ENCODE measurements at regions not wholly inside any gene's neighbourhood (a gene's known extent, or its start where the extent isn't known, plus 50 kb on each side); places are given as distances from the start of the nearest gene placed in this dataset.

DNA sequence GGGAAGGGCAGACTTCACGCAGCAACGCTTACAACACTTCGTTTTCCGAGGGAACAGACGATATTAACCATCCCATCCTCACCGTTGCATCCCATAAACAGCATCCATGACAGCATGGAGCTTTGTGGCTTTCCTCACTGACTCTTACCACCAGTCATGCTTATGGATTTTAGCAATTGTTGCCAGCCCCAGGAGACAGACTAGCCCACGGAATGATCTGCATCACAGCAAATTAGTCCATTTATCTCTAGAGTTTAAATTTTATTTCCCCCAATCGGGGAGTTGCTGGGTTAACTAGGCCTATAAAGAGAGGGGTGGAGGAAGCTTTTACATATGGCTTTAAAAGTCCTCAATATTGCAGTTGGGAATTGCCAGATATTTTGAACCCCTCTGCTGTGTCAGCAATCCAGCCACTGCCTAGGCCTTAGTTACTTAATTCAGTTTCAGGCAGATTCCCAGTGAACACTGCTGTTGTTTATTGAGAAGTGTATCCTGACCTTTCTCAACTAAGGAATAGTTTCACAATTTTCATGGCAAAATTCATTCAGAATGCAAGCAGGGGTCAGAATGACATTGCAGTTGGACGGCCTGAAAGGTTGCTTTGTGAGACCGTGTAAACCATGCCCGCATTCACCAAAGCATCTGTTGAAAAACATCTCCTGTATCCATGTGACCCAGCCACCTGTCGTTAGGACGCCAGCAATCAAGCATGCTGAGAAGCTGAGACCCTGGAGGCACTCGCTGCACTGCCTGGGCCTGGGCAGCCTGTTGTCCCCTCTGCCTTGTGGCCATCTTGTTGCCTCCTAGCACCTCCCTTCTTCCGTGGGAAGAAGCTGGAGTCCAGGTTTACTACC lies 397.4 kb upstream of the TPM1 start:
- intact Hi-C loops (cut with micrococcal nuclease; ENCODE audit: unreplicated experiment) = no loop called here
- no peaks in the 10 kb centered on the region for H3K36me3 ChIP-seq (ENCODE audit: insufficient read depth, low read length, poor library complexity, severe bottlenecking)
- no peaks in the 10 kb centered on the region for H3K9me3 ChIP-seq (ENCODE audit: low read depth, low read length, poor library complexity, severe bottlenecking)
- BruUV-seq (replicated peaks) = no TSS peak
- H3K27me3 ChIP-seq (replicated peaks; ENCODE audit: insufficient read depth, low read depth, low read length, poor library complexity) = no peaks in the 10 kb centered on the region
- no peak overlapping the region for H3K4me3 ChIP-seq (ENCODE audit: low read depth, low read length, poor library complexity, severe bottlenecking)
- TF ChIP-seq CTCF (conservative IDR thresholded peaks at IDR 0.05; ENCODE audit: low read depth, low read length) (no peak), EZH2 (IDR thresholded peaks at IDR 0.05; ENCODE audit: borderline replicate concordance, low read depth, low read length, poor library complexity, severe bottlenecking) (no peak)
- CTCF ChIA-PET = no interaction called here
- POLR2A ChIA-PET (ENCODE audit: low non-redundant PET) = no interaction called here
- H3K27ac ChIP-seq (ENCODE audit: low read depth, low read length, poor library complexity, severe bottlenecking) = no peak overlapping the region
- H3K4me1 ChIP-seq (ENCODE audit: insufficient read depth, low read length, poor library complexity, severe bottlenecking) = no peaks in the 10 kb centered on the region
- no peak for DNase-seq (ENCODE audit: low spot score)

- no peak overlapping the region for H3K4me3 ChIP-seq (ENCODE audit: low read depth, low read length, poor library complexity, severe bottlenecking)
- no peaks in the 10 kb centered on the region for H3K4me1 ChIP-seq (ENCODE audit: insufficient read depth, low read length, poor library complexity, severe bottlenecking)
- H3K9me3 ChIP-seq (ENCODE audit: low read depth, low read length, poor library complexity, severe bottlenecking) = no peaks in the 10 kb centered on the region
- DNase-seq (ENCODE audit: low spot score) = peak; percentile 10
- H3K36me3 ChIP-seq (ENCODE audit: insufficient read depth, low read length, poor library complexity, severe bottlenecking) = no peaks in the 10 kb centered on the region
- intact Hi-C loops (cut with micrococcal nuclease; ENCODE audit: unreplicated experiment) = no loop called here
- BruUV-seq (replicated peaks) = no TSS peak
- TF ChIP-seq EZH2 (IDR thresholded peaks at IDR 0.05; ENCODE audit: borderline replicate concordance, low read depth, low read length, poor library complexity, severe bottlenecking) = no peak
- TF ChIP-seq CTCF (conservative IDR thresholded peaks at IDR 0.05; ENCODE audit: low read depth, low read length) = no peak
- ChIA-PET POLR2A (ENCODE audit: low non-redundant PET) (no interaction called here), CTCF (no interaction called here)
- H3K27ac ChIP-seq (ENCODE audit: low read depth, low read length, poor library complexity, severe bottlenecking) = no peak overlapping the region
- no peaks in the 10 kb centered on the region for H3K27me3 ChIP-seq (replicated peaks; ENCODE audit: insufficient read depth, low read depth, low read length, poor library complexity)
Observed at GRCh38 chr15:62647202-62647842, 395.2 kb upstream of the TPM1 start.

DNA sequence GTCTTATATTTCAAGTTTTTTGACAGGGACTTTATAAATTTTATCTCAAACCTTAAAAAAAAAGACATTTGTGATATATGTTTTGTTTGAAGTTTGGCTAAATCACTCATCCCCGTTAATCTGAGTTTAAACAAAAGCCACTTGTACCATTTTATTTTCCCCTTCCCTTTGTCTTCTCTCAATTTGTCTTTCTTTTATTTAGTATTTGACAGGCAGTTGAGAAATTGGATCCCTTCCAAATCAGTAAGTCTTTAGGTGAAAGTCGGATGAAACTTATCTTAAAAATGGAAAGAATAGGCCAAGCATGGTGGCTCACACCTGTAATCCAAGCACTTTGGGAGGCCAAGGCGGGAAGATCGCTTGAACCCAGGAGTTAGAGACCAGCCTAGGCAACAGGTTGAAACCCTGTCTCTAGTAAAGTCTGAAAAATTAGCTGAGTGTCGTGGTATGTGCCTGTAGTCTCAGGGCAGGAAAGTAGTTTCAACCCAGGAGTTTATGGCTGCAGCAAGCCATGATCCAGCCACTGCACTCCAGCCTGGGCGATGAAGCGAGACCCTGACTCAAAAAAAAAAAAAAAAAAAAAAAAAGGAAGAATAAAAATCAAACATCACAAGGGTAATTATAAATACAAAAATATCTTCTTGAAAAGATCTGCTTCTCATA lies 394.6 kb upstream of the TPM1 start:
- Histone ChIP-seq H3K4me3 (ENCODE audit: low read depth, low read length, poor library complexity, severe bottlenecking) (no peak overlapping the region), H3K4me1 (ENCODE audit: insufficient read depth, low read length, poor library complexity, severe bottlenecking) (no peaks in the 10 kb centered on the region), H3K27me3 (replicated peaks; ENCODE audit: insufficient read depth, low read depth, low read length, poor library complexity) (no peaks in the 10 kb centered on the region), H3K27ac (ENCODE audit: low read depth, low read length, poor library complexity, severe bottlenecking) (no peak overlapping the region), H3K9me3 (ENCODE audit: low read depth, low read length, poor library complexity, severe bottlenecking) (no peaks in the 10 kb centered on the region), H3K36me3 (ENCODE audit: insufficient read depth, low read length, poor library complexity, severe bottlenecking) (no peaks in the 10 kb centered on the region)
- POLR2A ChIA-PET (ENCODE audit: low non-redundant PET) = no interaction called here
- CTCF ChIA-PET = no interaction called here
- TF ChIP-seq CTCF (conservative IDR thresholded peaks at IDR 0.05; ENCODE audit: low read depth, low read length) (no peak), EZH2 (IDR thresholded peaks at IDR 0.05; ENCODE audit: borderline replicate concordance, low read depth, low read length, poor library complexity, severe bottlenecking) (no peak)
- no TSS peak for BruUV-seq (replicated peaks)
- intact Hi-C loops (cut with micrococcal nuclease; ENCODE audit: unreplicated experiment) = loop anchor here (2.0 kb wide), 1 partner anchor 257 kb away; the partner anchor contains the start of gene TLN2
- DNase-seq (ENCODE audit: low spot score) = no peak

Data from A673 (cell line).